Pons (tissue), 1 donor: ENCODE measurements at regions not wholly inside any gene's neighbourhood (a gene's known extent, or its start where the extent isn't known, plus 50 kb on each side); places are given as distances from the start of the nearest gene placed in this dataset.
"Not testable (repeated sequence)": the region's sequence is repeated elsewhere in the genome, so short reads cannot be mapped to it uniquely, and the experiment has no call there.

Experiments used
- DNase-seq: peaks from one replicate; pipeline ENCODE4 v3.0.0-alpha.2; 2016; ENCODE audit warnings: low spot score

GRCh38 chr12:67759829-67760228 is 111.3 kb downstream of the DYRK2 start:
- DNase-seq = no peak

- DNase-seq = no peak
Observed at GRCh38 chr12:67760586-67761275, 112.2 kb downstream of the DYRK2 start.

- no peak for DNase-seq
Observed at GRCh38 chr12:67761566-67761965, 113.0 kb downstream of the DYRK2 start.

- no peak for DNase-seq
Observed at GRCh38 chr12:67764055-67764454, 115.5 kb downstream of the DYRK2 start.

GRCh38 chr12:67764946-67765619 is 116.5 kb downstream of the DYRK2 start:
- no peak for DNase-seq

- no peak for DNase-seq
Observed at GRCh38 chr12:67765776-67766766, 117.5 kb downstream of the DYRK2 start.

- DNase-seq = no peak
Observed at GRCh38 chr12:67772267-67773169, 124.0 kb downstream of the DYRK2 start.

- DNase-seq = no peak
Observed at GRCh38 chr12:67773896-67774295, 125.4 kb downstream of the DYRK2 start.

GRCh38 chr12:67774983-67775587 is 126.5 kb downstream of the DYRK2 start:
- DNase-seq = no peak

- no peak for DNase-seq
Observed at GRCh38 chr12:67780580-67781084, 132.1 kb downstream of the DYRK2 start.

- DNase-seq = no peak
Observed at GRCh38 chr12:67782573-67782972, 134.0 kb downstream of the DYRK2 start.

GRCh38 chr12:67783393-67783792 is 134.8 kb downstream of the DYRK2 start:
- DNase-seq = no peak

- no peak for DNase-seq
Observed at GRCh38 chr12:67784831-67785230, 136.3 kb downstream of the DYRK2 start.

GRCh38 chr12:67786086-67786485 is 137.5 kb downstream of the DYRK2 start:
- no peak for DNase-seq

GRCh38 chr12:67788118-67788517 is 139.6 kb downstream of the DYRK2 start:
- DNase-seq = no peak

GRCh38 chr12:67789266-67789665 is 140.7 kb downstream of the DYRK2 start:
- DNase-seq = no peak

GRCh38 chr12:67790660-67791059 is 142.1 kb downstream of the DYRK2 start:
- DNase-seq = no peak

- DNase-seq = not testable (repeated sequence)
Observed at GRCh38 chr12:67791362-67791761, 142.8 kb downstream of the DYRK2 start.

GRCh38 chr12:67792185-67792584 is 143.6 kb downstream of the DYRK2 start:
- no peak for DNase-seq

GRCh38 chr12:67794161-67794560 is 145.6 kb downstream of the DYRK2 start:
- no peak for DNase-seq

- DNase-seq = no peak
Observed at GRCh38 chr12:67795236-67795635, 146.7 kb downstream of the DYRK2 start.
